ENCODE measurements at regions not wholly inside any gene's neighbourhood (a gene's known extent, or its start where the extent isn't known, plus 50 kb on each side); places are given as distances from the start of the nearest gene placed in this dataset.

DNA sequence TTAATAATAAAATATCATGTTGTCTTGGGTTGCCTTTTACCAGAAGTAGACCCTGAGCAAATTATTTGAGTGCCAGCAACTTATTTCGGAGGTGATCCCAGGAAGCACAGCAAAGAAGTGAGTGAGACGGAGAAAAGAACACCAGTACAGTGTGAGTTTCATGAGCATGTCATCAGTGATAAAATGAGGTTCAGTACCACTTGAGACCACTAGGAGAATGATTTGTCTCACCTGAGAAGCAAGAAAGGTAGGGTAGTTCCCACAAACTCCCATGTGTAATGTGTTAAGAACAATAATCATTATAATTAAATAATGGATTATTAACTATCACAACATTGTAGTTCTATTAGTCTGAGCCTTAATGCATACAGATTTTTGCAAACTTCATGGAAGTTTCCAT, 112.8 kb upstream of the DMD start:
- TF ChIP-seq, protein P1, sequence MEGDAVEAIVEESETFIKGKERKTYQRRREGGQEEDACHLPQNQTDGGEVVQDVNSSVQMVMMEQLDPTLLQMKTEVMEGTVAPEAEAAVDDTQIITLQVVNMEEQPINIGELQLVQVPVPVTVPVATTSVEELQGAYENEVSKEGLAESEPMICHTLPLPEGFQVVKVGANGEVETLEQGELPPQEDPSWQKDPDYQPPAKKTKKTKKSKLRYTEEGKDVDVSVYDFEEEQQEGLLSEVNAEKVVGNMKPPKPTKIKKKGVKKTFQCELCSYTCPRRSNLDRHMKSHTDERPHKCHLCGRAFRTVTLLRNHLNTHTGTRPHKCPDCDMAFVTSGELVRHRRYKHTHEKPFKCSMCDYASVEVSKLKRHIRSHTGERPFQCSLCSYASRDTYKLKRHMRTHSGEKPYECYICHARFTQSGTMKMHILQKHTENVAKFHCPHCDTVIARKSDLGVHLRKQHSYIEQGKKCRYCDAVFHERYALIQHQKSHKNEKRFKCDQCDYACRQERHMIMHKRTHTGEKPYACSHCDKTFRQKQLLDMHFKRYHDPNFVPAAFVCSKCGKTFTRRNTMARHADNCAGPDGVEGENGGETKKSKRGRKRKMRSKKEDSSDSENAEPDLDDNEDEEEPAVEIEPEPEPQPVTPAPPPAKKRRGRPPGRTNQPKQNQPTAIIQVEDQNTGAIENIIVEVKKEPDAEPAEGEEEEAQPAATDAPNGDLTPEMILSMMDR (optimal IDR thresholded peaks at IDR 0.05 in 1 of 3, IDR thresholded peaks at IDR 0.05 in 1 of 3, conservative IDR thresholded peaks at IDR 0.05 in 1 of 3; ENCODE audit: extremely low read depth in 1 of 3, insufficient read depth in 2 of 3, low read length in 3 of 3): peak in 1 of 3 experiments; percentile 19
- no peak for TF ChIP-seq EZH2 (IDR thresholded peaks at IDR 0.05; ENCODE audit: low read length)
